Mesothelial cell of epicardium (in vitro differentiated cells): ENCODE measurements at regions not wholly inside any gene's neighbourhood (a gene's known extent, or its start where the extent isn't known, plus 50 kb on each side); places are given as distances from the start of the nearest gene placed in this dataset.

Experiments
- DNase-seq, 2 experiments: peaks; one replicate each; pipeline ENCODE4 v3.0.0; 2021; ENCODE audit warnings: low spot score in 2 of 2; ENCODE audit not compliant: unreplicated experiment in 2 of 2
- H3K27ac Mint-ChIP-seq: 2 replicates; pipeline ENCODE4 v1.8.0; 2021; ENCODE audit warnings: mixed read lengths
- H3K27me3 Mint-ChIP-seq: 2 replicates; pipeline ENCODE4 v1.8.0; 2021; ENCODE audit warnings: low read depth, mixed read lengths
- H3K36me3 Mint-ChIP-seq: 2 replicates; pipeline ENCODE4 v1.8.0; 2021; ENCODE audit warnings: mixed read lengths
- H3K4me1 Mint-ChIP-seq: 2 replicates; pipeline ENCODE4 v1.8.0; 2021; ENCODE audit warnings: mixed read lengths
- H3K4me3 Mint-ChIP-seq: 2 replicates; pipeline ENCODE4 v1.8.0; 2021; ENCODE audit warnings: mild to moderate bottlenecking, moderate library complexity, mixed read lengths
- H3K9me3 Mint-ChIP-seq: 2 replicates; pipeline ENCODE4 v1.8.0; 2021; ENCODE audit warnings: mixed read lengths
- CTCF ChIP-seq: fragments of 200-600 bp; sonication (generic); IDR thresholded peaks from one replicate; pipeline ENCODE4 v1.5.0; 2021; ENCODE audit warnings: antibody characterized with exemption; ENCODE audit not compliant: unreplicated experiment

GRCh38 chr6:139703780-139704179 lies 329.3 kb upstream of the CITED2 start:
- H3K4me1 Mint-ChIP-seq, result peaks cover 23% of the 10 kb centered on the region
- H3K27ac Mint-ChIP-seq, result no peak overlapping the region
- DNase-seq, result no peak
- no peak for TF ChIP-seq CTCF
- no peaks in the 10 kb centered on the region for H3K27me3 Mint-ChIP-seq
- H3K9me3 Mint-ChIP-seq, result peaks cover 5% of the 10 kb centered on the region
- H3K36me3 Mint-ChIP-seq, result no peaks in the 10 kb centered on the region
- H3K4me3 Mint-ChIP-seq, result no peak overlapping the region

- H3K4me3 Mint-ChIP-seq, result no peak overlapping the region
- H3K9me3 Mint-ChIP-seq, result peaks cover 5% of the 10 kb centered on the region
- no peak for DNase-seq
- H3K27me3 Mint-ChIP-seq, result no peaks in the 10 kb centered on the region
- peaks cover 12% of the 10 kb centered on the region for H3K4me1 Mint-ChIP-seq
- H3K27ac Mint-ChIP-seq, result peak overlapping the region; percentile 27
- TF ChIP-seq CTCF, result no peak
- H3K36me3 Mint-ChIP-seq, result no peaks in the 10 kb centered on the region
Measured at GRCh38 chr6:139702706-139703105, 328.3 kb upstream of the CITED2 start.

GRCh38 chr6:139701695-139702094 lies 327.2 kb upstream of the CITED2 start:
- no peak overlapping the region for H3K27ac Mint-ChIP-seq
- no peaks in the 10 kb centered on the region for H3K36me3 Mint-ChIP-seq
- DNase-seq, result no peak
- H3K9me3 Mint-ChIP-seq, result peaks cover 5% of the 10 kb centered on the region
- H3K27me3 Mint-ChIP-seq, result no peaks in the 10 kb centered on the region
- H3K4me1 Mint-ChIP-seq, result peaks cover 9% of the 10 kb centered on the region
- no peak overlapping the region for H3K4me3 Mint-ChIP-seq
- TF ChIP-seq CTCF, result no peak

GRCh38 chr6:139701003-139701402 lies 326.6 kb upstream of the CITED2 start:
- TF ChIP-seq CTCF, result no peak
- no peaks in the 10 kb centered on the region for H3K36me3 Mint-ChIP-seq
- H3K9me3 Mint-ChIP-seq, result peaks cover 5% of the 10 kb centered on the region
- no peak overlapping the region for H3K4me3 Mint-ChIP-seq
- H3K4me1 Mint-ChIP-seq, result peaks cover 11% of the 10 kb centered on the region
- H3K27ac Mint-ChIP-seq, result no peak overlapping the region
- H3K27me3 Mint-ChIP-seq, result no peaks in the 10 kb centered on the region
- DNase-seq, result no peak

GRCh38 chr6:139699911-139700310 lies 325.5 kb upstream of the CITED2 start:
- H3K36me3 Mint-ChIP-seq, result no peaks in the 10 kb centered on the region
- H3K27me3 Mint-ChIP-seq, result no peaks in the 10 kb centered on the region
- no peaks in the 10 kb centered on the region for H3K9me3 Mint-ChIP-seq
- H3K4me1 Mint-ChIP-seq, result peaks cover 18% of the 10 kb centered on the region
- no peak overlapping the region for H3K27ac Mint-ChIP-seq
- TF ChIP-seq CTCF, result no peak
- H3K4me3 Mint-ChIP-seq, result no peak overlapping the region
- DNase-seq, result no peak

GRCh38 chr6:139699335-139699734 lies 324.9 kb upstream of the CITED2 start:
- Mint-ChIP-seq H3K27me3 (no peaks in the 10 kb centered on the region), H3K36me3 (no peaks in the 10 kb centered on the region), H3K4me3 (no peak overlapping the region), H3K9me3 (no peaks in the 10 kb centered on the region), H3K4me1 (peaks cover 18% of the 10 kb centered on the region), H3K27ac (no peak overlapping the region)
- DNase-seq, result no peak
- TF ChIP-seq CTCF, result no peak
